T-helper 17 cell (primary cell): ENCODE measurements at regions not wholly inside any gene's neighbourhood (a gene's known extent, or its start where the extent isn't known, plus 50 kb on each side); places are given as distances from the start of the nearest gene placed in this dataset.
"Not testable (repeated sequence)": the region's sequence is repeated elsewhere in the genome, so short reads cannot be mapped to it uniquely, and the experiment has no call there.

Experiments
- ATAC-seq: fragments of 150-1000 bp; cut with Tn5 transposase; 2 replicates; pipeline ENCODE4 v1.10.0; 2021; ENCODE audit warnings: mild to moderate bottlenecking, moderate library complexity
- DNase-seq, 3 donors: peaks; one replicate each; pipeline versions ENCODE4 v3.0.0 to v3.0.0-alpha.2; 2020 to 2021
- H3K9me3 ChIP-seq: one replicate; pipeline ENCODE4 v1.7.0; 2013; ENCODE audit warnings: low read length, mild to moderate bottlenecking; ENCODE audit not compliant: control insufficient read depth, poor library complexity, severe bottlenecking
- H3K27ac Mint-ChIP-seq: one replicate; pipeline ENCODE4 v1.8.0; 2022; ENCODE audit warnings: mild to moderate bottlenecking, moderate library complexity, mixed read lengths
- H3K27me3 Mint-ChIP-seq: one replicate; pipeline ENCODE4 v1.8.0; 2022; ENCODE audit warnings: mixed read lengths
- H3K36me3 Mint-ChIP-seq: one replicate; pipeline ENCODE4 v1.8.0; 2022; ENCODE audit warnings: low read depth, mixed read lengths
- H3K4me1 Mint-ChIP-seq: one replicate; pipeline ENCODE4 v1.8.0; 2022; ENCODE audit warnings: mild to moderate bottlenecking, mixed read lengths
- H3K4me3 Mint-ChIP-seq: one replicate; pipeline ENCODE4 v1.8.0; 2022; ENCODE audit warnings: mild to moderate bottlenecking, moderate library complexity, mixed read lengths

- H3K9me3 ChIP-seq, result no peaks in the 10 kb centered on the region
- no peaks in the 10 kb centered on the region for H3K27me3 Mint-ChIP-seq
- DNase-seq, result no peak
- no peaks in the 10 kb centered on the region for H3K36me3 Mint-ChIP-seq
- ATAC-seq, result no peak
- H3K27ac Mint-ChIP-seq, result no peak overlapping the region
- no peak overlapping the region for H3K4me3 Mint-ChIP-seq
- H3K4me1 Mint-ChIP-seq, result no peaks in the 10 kb centered on the region
Measured at GRCh38 chr10:81179324-81179723, 641.6 kb downstream of the SH2D4B start.

GRCh38 chr10:81179805-81180452 is 642.2 kb downstream of the SH2D4B start:
- DNase-seq, result no peak
- Mint-ChIP-seq H3K36me3 (no peaks in the 10 kb centered on the region), H3K4me1 (no peaks in the 10 kb centered on the region), H3K27ac (no peak overlapping the region), H3K4me3 (no peak overlapping the region), H3K27me3 (no peaks in the 10 kb centered on the region)
- ATAC-seq, result no peak
- H3K9me3 ChIP-seq, result no peaks in the 10 kb centered on the region

GRCh38 chr10:81182296-81182695 is 644.6 kb downstream of the SH2D4B start:
- Mint-ChIP-seq H3K4me3 (no peak overlapping the region), H3K27ac (no peak overlapping the region), H3K4me1 (no peaks in the 10 kb centered on the region), H3K36me3 (no peaks in the 10 kb centered on the region), H3K27me3 (no peaks in the 10 kb centered on the region)
- no peaks in the 10 kb centered on the region for H3K9me3 ChIP-seq
- DNase-seq (no peak), ATAC-seq (no peak)

- Mint-ChIP-seq H3K4me3 (no peak overlapping the region), H3K4me1 (no peaks in the 10 kb centered on the region), H3K36me3 (no peaks in the 10 kb centered on the region), H3K27ac (no peak overlapping the region), H3K27me3 (no peaks in the 10 kb centered on the region)
- ATAC-seq, result no peak
- DNase-seq, result no peak
- no peaks in the 10 kb centered on the region for H3K9me3 ChIP-seq
Measured at GRCh38 chr10:81192221-81192788, 654.6 kb downstream of the SH2D4B start.

- DNase-seq, result no peak
- ATAC-seq, result no peak
- Mint-ChIP-seq H3K27me3 (no peaks in the 10 kb centered on the region), H3K4me3 (no peak overlapping the region), H3K4me1 (no peaks in the 10 kb centered on the region), H3K36me3 (no peaks in the 10 kb centered on the region), H3K27ac (no peak overlapping the region)
- H3K9me3 ChIP-seq, result no peaks in the 10 kb centered on the region
Measured at GRCh38 chr10:81200801-81201200, 663.1 kb downstream of the SH2D4B start.

GRCh38 chr10:81207359-81207758 is 667.6 kb upstream of the NRG3 start:
- H3K4me1 Mint-ChIP-seq, H3K4me3 Mint-ChIP-seq, H3K27me3 Mint-ChIP-seq, DNase-seq, ATAC-seq, H3K36me3 Mint-ChIP-seq, H3K27ac Mint-ChIP-seq, H3K9me3 ChIP-seq: not testable (repeated sequence)

- no peak overlapping the region for H3K27ac Mint-ChIP-seq
- no peaks in the 10 kb centered on the region for H3K9me3 ChIP-seq
- no peak for DNase-seq
- H3K4me1 Mint-ChIP-seq, result no peaks in the 10 kb centered on the region
- no peaks in the 10 kb centered on the region for H3K36me3 Mint-ChIP-seq
- no peak overlapping the region for H3K4me3 Mint-ChIP-seq
- no peak for ATAC-seq
- H3K27me3 Mint-ChIP-seq, result no peaks in the 10 kb centered on the region
Measured at GRCh38 chr10:81213370-81213769, 661.6 kb upstream of the NRG3 start.

- DNase-seq (no peak), ATAC-seq (no peak)
- no peak overlapping the region for H3K4me3 Mint-ChIP-seq
- H3K36me3 Mint-ChIP-seq, result no peaks in the 10 kb centered on the region
- H3K27me3 Mint-ChIP-seq, result no peaks in the 10 kb centered on the region
- H3K4me1 Mint-ChIP-seq, result no peaks in the 10 kb centered on the region
- H3K9me3 ChIP-seq, result no peaks in the 10 kb centered on the region
- H3K27ac Mint-ChIP-seq, result no peak overlapping the region
Measured at GRCh38 chr10:81215498-81215897, 659.5 kb upstream of the NRG3 start.

- DNase-seq, result no peak
- no peaks in the 10 kb centered on the region for H3K36me3 Mint-ChIP-seq
- H3K4me3 Mint-ChIP-seq, result no peak overlapping the region
- no peaks in the 10 kb centered on the region for H3K27me3 Mint-ChIP-seq
- no peaks in the 10 kb centered on the region for H3K9me3 ChIP-seq
- ATAC-seq, result no peak
- no peaks in the 10 kb centered on the region for H3K4me1 Mint-ChIP-seq
- H3K27ac Mint-ChIP-seq, result no peak overlapping the region
Measured at GRCh38 chr10:81216949-81217348, 658.0 kb upstream of the NRG3 start.

GRCh38 chr10:81218307-81218706 is 656.7 kb upstream of the NRG3 start:
- H3K9me3 ChIP-seq, result no peaks in the 10 kb centered on the region
- no peak for DNase-seq
- no peak overlapping the region for H3K27ac Mint-ChIP-seq
- H3K36me3 Mint-ChIP-seq, result no peaks in the 10 kb centered on the region
- no peak for ATAC-seq
- no peak overlapping the region for H3K4me3 Mint-ChIP-seq
- H3K27me3 Mint-ChIP-seq, result no peaks in the 10 kb centered on the region
- no peaks in the 10 kb centered on the region for H3K4me1 Mint-ChIP-seq

GRCh38 chr10:81219758-81220157 is 655.2 kb upstream of the NRG3 start:
- Mint-ChIP-seq H3K4me1 (no peaks in the 10 kb centered on the region), H3K4me3 (no peak overlapping the region), H3K27ac (no peak overlapping the region), H3K36me3 (no peaks in the 10 kb centered on the region), H3K27me3 (no peaks in the 10 kb centered on the region)
- no peaks in the 10 kb centered on the region for H3K9me3 ChIP-seq
- DNase-seq (no peak), ATAC-seq (no peak)

- no peak for ATAC-seq
- Mint-ChIP-seq H3K27ac (no peak overlapping the region), H3K36me3 (no peaks in the 10 kb centered on the region), H3K4me3 (no peak overlapping the region), H3K4me1 (no peaks in the 10 kb centered on the region), H3K27me3 (no peaks in the 10 kb centered on the region)
- H3K9me3 ChIP-seq, result no peaks in the 10 kb centered on the region
- no peak for DNase-seq
Measured at GRCh38 chr10:81248886-81249285, 626.1 kb upstream of the NRG3 start.

- ATAC-seq (no peak), DNase-seq (no peak)
- H3K4me1 Mint-ChIP-seq, result no peaks in the 10 kb centered on the region
- no peaks in the 10 kb centered on the region for H3K27me3 Mint-ChIP-seq
- H3K4me3 Mint-ChIP-seq, result no peak overlapping the region
- no peak overlapping the region for H3K27ac Mint-ChIP-seq
- no peaks in the 10 kb centered on the region for H3K36me3 Mint-ChIP-seq
- H3K9me3 ChIP-seq, result no peaks in the 10 kb centered on the region
Measured at GRCh38 chr10:81251457-81252115, 623.4 kb upstream of the NRG3 start.

- not testable (repeated sequence) for H3K4me3 Mint-ChIP-seq, H3K4me1 Mint-ChIP-seq, H3K27ac Mint-ChIP-seq, H3K9me3 ChIP-seq, H3K36me3 Mint-ChIP-seq, ATAC-seq, H3K27me3 Mint-ChIP-seq, DNase-seq
Measured at GRCh38 chr10:81264991-81265390, 610.0 kb upstream of the NRG3 start.
